HepG2 (cell line): ENCODE measurements at regions not wholly inside any gene's neighbourhood (a gene's known extent, or its start where the extent isn't known, plus 50 kb on each side); places are given as distances from the start of the nearest gene placed in this dataset.

ENCODE experiments used
- CC2D1A ChIP-seq: sonication (generic); formaldehyde crosslinking; IDR thresholded peaks from 2 replicates; pipeline ENCODE4 v1.8.1; 2023; ENCODE audit warnings: mild to moderate bottlenecking, missing genetic modification reagents
- MLXIP ChIP-seq: sonication (generic); formaldehyde crosslinking; IDR thresholded peaks from 2 replicates; pipeline ENCODE4 v1.9.0; 2021; ENCODE audit warnings: missing genetic modification reagents, borderline replicate concordance
- MTF2 ChIP-seq: sonication (generic); formaldehyde crosslinking; IDR thresholded peaks from 2 replicates; pipeline ENCODE4 v1.5.0; 2020; ENCODE audit warnings: missing genetic modification reagents, borderline replicate concordance
- RBAK ChIP-seq: sonication (generic); formaldehyde crosslinking; IDR thresholded peaks from 2 replicates; pipeline ENCODE4 v1.5.1; 2020; ENCODE audit warnings: mild to moderate bottlenecking, missing genetic modification reagents
- ZFP82 ChIP-seq: sonication (generic); formaldehyde crosslinking; IDR thresholded peaks from 2 replicates; pipeline ENCODE4 v1.5.1; 2020; ENCODE audit warnings: mild to moderate bottlenecking, missing genetic modification reagents, borderline replicate concordance
- ZNF207 ChIP-seq: fragments of 450-650 bp; IDR thresholded peaks from 2 replicates; pipeline ENCODE4 v1.6.1; 2016; ENCODE audit warnings: antibody characterized with exemption, borderline replicate concordance
- ZNF383 ChIP-seq: sonication (generic); formaldehyde crosslinking; IDR thresholded peaks from 2 replicates; pipeline ENCODE4 v1.4.0; 2020; ENCODE audit warnings: missing genetic modification reagents, mild to moderate bottlenecking, borderline replicate concordance
- ZNF574 ChIP-seq: sonication (generic); formaldehyde crosslinking; IDR thresholded peaks from 2 replicates; pipeline ENCODE4 v1.4.0; 2020; ENCODE audit warnings: missing genetic modification reagents
- ZNF629 ChIP-seq: sonication (generic); formaldehyde crosslinking; conservative IDR thresholded peaks from 2 replicates; pipeline ENCODE4 v1.5.0; 2020; ENCODE audit warnings: missing genetic modification reagents
- ZSCAN25 ChIP-seq: sonication (generic); formaldehyde crosslinking; IDR thresholded peaks from 2 replicates; pipeline ENCODE4 v1.8.0; 2022; ENCODE audit warnings: mild to moderate bottlenecking, missing genetic modification reagents

GRCh38 chr10:118108194-118109026 lies 61.7 kb upstream of the RAB11FIP2 start (continued):
- no peak for TF ChIP-seq MLXIP (CRISPR knock-in tag)
- TF ChIP-seq CC2D1A (CRISPR knock-in tag) = no peak
- TF ChIP-seq RBAK (CRISPR knock-in tag) = no peak
- no peak for TF ChIP-seq ZSCAN25 (CRISPR knock-in tag)
- no peak for TF ChIP-seq ZNF574
- no peak for TF ChIP-seq ZNF207
- no peak for TF ChIP-seq MTF2
- TF ChIP-seq ZNF629 = no peak
- no peak for TF ChIP-seq ZNF383 (CRISPR knock-in tag)
- no peak for TF ChIP-seq ZFP82 (CRISPR knock-in tag)
